GM12865 (cell line): ENCODE measurements at regions not wholly inside any gene's neighbourhood (a gene's known extent, or its start where the extent isn't known, plus 50 kb on each side); places are given as distances from the start of the nearest gene placed in this dataset.

Source experiments
- DNase-seq: peaks from one replicate; pipeline ENCODE4 v3.0.0; 2010; ENCODE audit warnings: low read depth
- H3K4me3 ChIP-seq: 2 replicates; pipeline ENCODE4 v1.5.1; 2011; ENCODE audit warnings: mild to moderate bottlenecking, low read depth, low read length, control low read depth
- CTCF ChIP-seq: IDR thresholded peaks from 2 replicates; pipeline ENCODE4 v1.5.1; 2011; ENCODE audit warnings: low read length, control low read depth, low read depth, inconsistent platforms; ENCODE audit not compliant: insufficient read depth; ENCODE audit errors: missing control alignments

GRCh38 chr5:27830546-27830945 lies 792.2 kb upstream of the CDH9 start:
- no peak for TF ChIP-seq CTCF
- no peak overlapping the region for H3K4me3 ChIP-seq
- no peak for DNase-seq

GRCh38 chr5:27821681-27822080 lies 783.3 kb upstream of the CDH9 start:
- TF ChIP-seq CTCF = no peak

GRCh38 chr5:27818888-27819287 lies 780.5 kb upstream of the CDH9 start:
- no peak for TF ChIP-seq CTCF
- DNase-seq = no peak
- H3K4me3 ChIP-seq = no peak overlapping the region

More at GRCh38 chr5:27821681-27822080, 783.3 kb upstream of the CDH9 start:
- no peak for DNase-seq
- H3K4me3 ChIP-seq = no peak overlapping the region

GRCh38 chr5:27814983-27815382 lies 776.6 kb upstream of the CDH9 start:
- no peak overlapping the region for H3K4me3 ChIP-seq
- DNase-seq = no peak
- no peak for TF ChIP-seq CTCF

- no peak for DNase-seq
- H3K4me3 ChIP-seq = no peak overlapping the region
- no peak for TF ChIP-seq CTCF
Observed at GRCh38 chr5:27814286-27814685, 775.9 kb upstream of the CDH9 start.

- H3K4me3 ChIP-seq = no peak overlapping the region
- DNase-seq = no peak
Observed at GRCh38 chr5:27810458-27810857, 772.1 kb upstream of the CDH9 start.

More at GRCh38 chr5:27810458-27810857, 772.1 kb upstream of the CDH9 start:
- TF ChIP-seq CTCF = no peak
